HEK293 (cell line): ENCODE measurements at regions not wholly inside any gene's neighbourhood (a gene's known extent, or its start where the extent isn't known, plus 50 kb on each side); places are given as distances from the start of the nearest gene placed in this dataset.

ENCODE experiments used
- CTCF ChIP-seq: fragments of 450-650 bp; formaldehyde crosslinking; IDR thresholded peaks from 2 replicates; pipeline ENCODE4 v1.5.1; 2016; ENCODE audit warnings: missing biosample characterization, missing genetic modification characterization
- YY1 ChIP-seq: fragments of 450-650 bp; formaldehyde crosslinking; IDR thresholded peaks from 2 replicates; pipeline ENCODE4 v1.5.1; 2018; ENCODE audit warnings: missing biosample characterization, missing genetic modification characterization
- ZNF274 ChIP-seq, 2 experiments: fragments of 200-500 bp in 1 of 2; fragments of 450-650 bp in 1 of 2; sonication (Bioruptor generic) in 1 of 2; formaldehyde crosslinking in 1 of 2; IDR thresholded peaks; 2 replicates each; pipeline versions ENCODE4 v1.5.1 to v1.6.1; 2014 to 2016; ENCODE audit warnings: borderline replicate concordance in 1 of 2, inconsistent platforms in 1 of 2, low read length in 1 of 2, missing biosample characterization in 1 of 2, missing genetic modification characterization in 1 of 2
- TF ChIP-seq, protein P1 (sequence below): fragments of 450-650 bp; formaldehyde crosslinking; IDR thresholded peaks from 2 replicates; pipeline ENCODE4 v1.5.1; 2017; ENCODE audit warnings: missing biosample characterization, missing genetic modification characterization

- no peak for TF ChIP-seq YY1 (tag by site-specific recombination)
- no peak for TF ChIP-seq CTCF (tag by site-specific recombination)
- TF ChIP-seq ZNF274 (IDR thresholded peaks at IDR 0.05; ENCODE audit: low read length), result no peak
- TF ChIP-seq ZNF274 (tag by site-specific recombination; IDR thresholded peaks at IDR 0.05; ENCODE audit: borderline replicate concordance), result no peak
- TF ChIP-seq, protein P1, sequence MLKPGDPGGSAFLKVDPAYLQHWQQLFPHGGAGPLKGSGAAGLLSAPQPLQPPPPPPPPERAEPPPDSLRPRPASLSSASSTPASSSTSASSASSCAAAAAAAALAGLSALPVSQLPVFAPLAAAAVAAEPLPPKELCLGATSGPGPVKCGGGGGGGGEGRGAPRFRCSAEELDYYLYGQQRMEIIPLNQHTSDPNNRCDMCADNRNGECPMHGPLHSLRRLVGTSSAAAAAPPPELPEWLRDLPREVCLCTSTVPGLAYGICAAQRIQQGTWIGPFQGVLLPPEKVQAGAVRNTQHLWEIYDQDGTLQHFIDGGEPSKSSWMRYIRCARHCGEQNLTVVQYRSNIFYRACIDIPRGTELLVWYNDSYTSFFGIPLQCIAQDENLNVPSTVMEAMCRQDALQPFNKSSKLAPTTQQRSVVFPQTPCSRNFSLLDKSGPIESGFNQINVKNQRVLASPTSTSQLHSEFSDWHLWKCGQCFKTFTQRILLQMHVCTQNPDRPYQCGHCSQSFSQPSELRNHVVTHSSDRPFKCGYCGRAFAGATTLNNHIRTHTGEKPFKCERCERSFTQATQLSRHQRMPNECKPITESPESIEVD, result no peak
These were observed 98.1 kb upstream of the OTUD4 start for GRCh38 chr4:145278341-145279121.
